Kidney epithelial cell (primary cell): ENCODE measurements at regions not wholly inside any gene's neighbourhood (a gene's known extent, or its start where the extent isn't known, plus 50 kb on each side); places are given as distances from the start of the nearest gene placed in this dataset.

Experiments
- DNase-seq: peaks from one replicate; pipeline ENCODE4 v3.0.0-alpha.2; 2010; ENCODE audit warnings: low read depth
- H3K27me3 ChIP-seq: 2 replicates; pipeline ENCODE4 v1.6.0; 2011; ENCODE audit warnings: low read length; ENCODE audit not compliant: control insufficient read depth, insufficient read depth
- H3K36me3 ChIP-seq: 2 replicates; pipeline ENCODE4 v1.5.1; 2011; ENCODE audit warnings: low read length; ENCODE audit not compliant: control insufficient read depth, insufficient read depth
- H3K4me3 ChIP-seq: 2 replicates; pipeline ENCODE4 v1.5.1; 2011; ENCODE audit warnings: low read depth, mild to moderate bottlenecking, control low read depth, low read length
- CTCF ChIP-seq: IDR thresholded peaks from 2 replicates; pipeline ENCODE4 v1.5.1; 2011; ENCODE audit warnings: mild to moderate bottlenecking, moderate library complexity, low read length, control low read depth, inconsistent platforms; ENCODE audit not compliant: insufficient read depth, poor library complexity, severe bottlenecking

- no peaks in the 10 kb centered on the region for H3K27me3 ChIP-seq
- H3K4me3 ChIP-seq = no peak overlapping the region
- no peak for DNase-seq
- no peaks in the 10 kb centered on the region for H3K36me3 ChIP-seq
- no peak for TF ChIP-seq CTCF
These were observed 141.1 kb downstream of the CAND1 start for GRCh38 chr12:67410246-67410645.

GRCh38 chr12:67410667-67411067, 141.5 kb downstream of the CAND1 start:
- no peak for DNase-seq
- no peak for TF ChIP-seq CTCF
- no peaks in the 10 kb centered on the region for H3K36me3 ChIP-seq
- H3K4me3 ChIP-seq = no peak overlapping the region
- H3K27me3 ChIP-seq = no peaks in the 10 kb centered on the region

- no peak overlapping the region for H3K4me3 ChIP-seq
- no peaks in the 10 kb centered on the region for H3K36me3 ChIP-seq
- no peak for TF ChIP-seq CTCF
These were observed 142.4 kb downstream of the CAND1 start for GRCh38 chr12:67411562-67411961.

GRCh38 chr12:67413577-67413976, 144.4 kb downstream of the CAND1 start:
- peak; percentile 56 for DNase-seq
- Histone ChIP-seq H3K4me3 (no peak overlapping the region), H3K27me3 (no peaks in the 10 kb centered on the region), H3K36me3 (no peaks in the 10 kb centered on the region)
- no peak for TF ChIP-seq CTCF

More at GRCh38 chr12:67411562-67411961, 142.4 kb downstream of the CAND1 start:
- no peak for DNase-seq
- H3K27me3 ChIP-seq = no peaks in the 10 kb centered on the region

- no peak for DNase-seq
- no peak overlapping the region for H3K4me3 ChIP-seq
- no peaks in the 10 kb centered on the region for H3K27me3 ChIP-seq
- TF ChIP-seq CTCF = no peak
- H3K36me3 ChIP-seq = no peaks in the 10 kb centered on the region
These were observed 145.0 kb downstream of the CAND1 start for GRCh38 chr12:67414011-67414715.

- DNase-seq = no peak
- H3K36me3 ChIP-seq = no peaks in the 10 kb centered on the region
- no peaks in the 10 kb centered on the region for H3K27me3 ChIP-seq
- TF ChIP-seq CTCF = peak; percentile 70
- no peak overlapping the region for H3K4me3 ChIP-seq
These were observed 146.3 kb downstream of the CAND1 start for GRCh38 chr12:67415473-67415872.
